CD4-positive, alpha-beta T cell (primary cell): ENCODE measurements at regions not wholly inside any gene's neighbourhood (a gene's known extent, or its start where the extent isn't known, plus 50 kb on each side); places are given as distances from the start of the nearest gene placed in this dataset.
"Not testable (repeated sequence)": the region's sequence is repeated elsewhere in the genome, so short reads cannot be mapped to it uniquely, and the experiment has no call there.

ENCODE experiments used
- ATAC-seq: fragments of 200-7000 bp; cut with Tn5 transposase; one replicate; pipeline ENCODE4 v1.10.0; 2022; ENCODE audit warnings: mild to moderate bottlenecking; ENCODE audit not compliant: poor library complexity
- CTCF ChIA-PET: fragments of 350-600 bp; sonication (Branson Sonifier 250); formaldehyde crosslinking; loops from one replicate; lab custom pipeline; 2021; ENCODE audit warnings: antibody characterized with exemption, inconsistent platforms; lab: Charles Lee
- POLR2A ChIA-PET: fragments of 350-600 bp; sonication (Branson Sonifier 250); formaldehyde crosslinking; loops from one replicate; lab custom pipeline; 2021; ENCODE audit warnings: antibody characterized with exemption, inconsistent platforms; lab: Charles Lee
- DNase-seq, 14 experiments: peaks; one replicate each; pipeline ENCODE4 v3.0.0-alpha.2; 2013 to 2020; ENCODE audit warnings: mixed read lengths in 2 of 14
- H3K27ac ChIP-seq, 2 donors: one replicate each; pipeline versions ENCODE4 v1.5.1 to v1.7.0; 2013; ENCODE audit warnings: low read length in 2 of 2, low read depth in 1 of 2, mild to moderate bottlenecking in 1 of 2
- H3K27me3 ChIP-seq, 2 experiments: 1 replicate in 1 of 2; 2 replicates in 1 of 2; pipeline versions ENCODE4 v1.6.1 to v1.7.0; 2013; ENCODE audit warnings: low read length in 2 of 2, control low read depth in 1 of 2, mild to moderate bottlenecking in 1 of 2, moderate library complexity in 1 of 2; ENCODE audit not compliant: insufficient read depth in 2 of 2, control insufficient read depth in 1 of 2
- H3K36me3 ChIP-seq: one replicate; pipeline ENCODE4 v1.6.1; 2013; ENCODE audit warnings: low read length, control low read depth; ENCODE audit not compliant: insufficient read depth
- H3K4me1 ChIP-seq: one replicate; pipeline ENCODE4 v1.6.1; 2013; ENCODE audit warnings: low read length, control low read depth; ENCODE audit not compliant: insufficient read depth
- H3K4me3 ChIP-seq: one replicate; pipeline ENCODE4 v1.5.1; 2013; ENCODE audit warnings: mild to moderate bottlenecking, low read length, moderate library complexity
- H3K9me3 ChIP-seq, 2 experiments: 1 replicate in 1 of 2; 2 replicates in 1 of 2; pipeline versions ENCODE4 v1.6.1 to v1.7.0; 2013; ENCODE audit warnings: low read length in 2 of 2, mild to moderate bottlenecking in 2 of 2, control low read depth in 1 of 2, moderate library complexity in 1 of 2; ENCODE audit not compliant: control insufficient read depth in 1 of 2, insufficient read depth in 1 of 2
- H3K27ac Mint-ChIP-seq: one replicate; pipeline ENCODE4 v1.8.0; 2020; ENCODE audit warnings: mixed read lengths
- H3K27me3 Mint-ChIP-seq: one replicate; pipeline ENCODE4 v1.8.0; 2021; ENCODE audit warnings: mixed read lengths
- H3K36me3 Mint-ChIP-seq: one replicate; pipeline ENCODE4 v1.8.0; 2021; ENCODE audit warnings: low read depth, mixed read lengths
- H3K4me1 Mint-ChIP-seq: one replicate; pipeline ENCODE4 v1.8.0; 2021; ENCODE audit warnings: low read depth, mixed read lengths
- H3K4me3 Mint-ChIP-seq: one replicate; pipeline ENCODE4 v1.8.0; 2020; ENCODE audit warnings: mild to moderate bottlenecking, mixed read lengths
- H3K9me3 Mint-ChIP-seq: one replicate; pipeline ENCODE4 v1.8.0; 2020; ENCODE audit warnings: mixed read lengths
- CTCF ChIP-seq: fragments of 200-600 bp; IDR thresholded peaks from one replicate; pipeline ENCODE4 v1.8.0; 2022; ENCODE audit warnings: antibody characterized with exemption, mild to moderate bottlenecking
- intact Hi-C, 2 experiments: fragments of 100-400 bp; cut with DNase I in 1 of 2; cut with micrococcal nuclease in 1 of 2; formaldehyde crosslinking; loops; one replicate each; pipeline versions ENCODE4 v1.15.1 to v1.9.0; 2023 to 2025; cut with DNase I, micrococcal nuclease

GRCh38 chr3:69684309-69684961 lies 54.8 kb upstream of the MITF start:
- Mint-ChIP-seq H3K9me3 (no peaks in the 10 kb centered on the region), H3K4me3 (no peak overlapping the region), H3K36me3 (no peaks in the 10 kb centered on the region), H3K27me3 (no peaks in the 10 kb centered on the region), H3K27ac (no peak overlapping the region), H3K4me1 (no peaks in the 10 kb centered on the region)
- no peak for TF ChIP-seq CTCF
- POLR2A ChIA-PET = no interaction called here
- Histone ChIP-seq H3K4me1 (no peaks in the 10 kb centered on the region), H3K4me3 (no peak overlapping the region), H3K27ac (no peak overlapping the region), H3K9me3 (no peaks in the 10 kb centered on the region), H3K27me3 (peaks cover 0 to 3% of the 10 kb centered on the region in 2 experiments), H3K36me3 (no peaks in the 10 kb centered on the region)
- intact Hi-C loops = no loop called here
- CTCF ChIA-PET = no interaction called here
- DNase-seq (no peak), ATAC-seq (no peak)

- POLR2A ChIA-PET = no interaction called here
- Mint-ChIP-seq H3K36me3 (no peaks in the 10 kb centered on the region), H3K4me1 (no peaks in the 10 kb centered on the region), H3K27ac (no peak overlapping the region), H3K9me3 (no peaks in the 10 kb centered on the region), H3K4me3 (no peak overlapping the region), H3K27me3 (no peaks in the 10 kb centered on the region)
- no peak for DNase-seq
- no peaks in the 10 kb centered on the region for H3K4me1 ChIP-seq
- H3K27ac ChIP-seq = no peak overlapping the region
- CTCF ChIA-PET = no interaction called here
- no peak overlapping the region for H3K4me3 ChIP-seq
- H3K9me3 ChIP-seq = no peaks in the 10 kb centered on the region
- no peaks in the 10 kb centered on the region for H3K36me3 ChIP-seq
- intact Hi-C loops = no loop called here
- no peak for ATAC-seq
- no peak for TF ChIP-seq CTCF
- peaks cover 0 to 3% of the 10 kb centered on the region in 2 experiments for H3K27me3 ChIP-seq
These were observed 56.0 kb upstream of the MITF start for GRCh38 chr3:69683082-69683806.

- H3K27ac Mint-ChIP-seq, H3K4me3 Mint-ChIP-seq, H3K36me3 ChIP-seq, H3K9me3 Mint-ChIP-seq, H3K9me3 ChIP-seq, H3K27me3 ChIP-seq, H3K27me3 Mint-ChIP-seq, H3K4me1 Mint-ChIP-seq, H3K4me1 ChIP-seq, ATAC-seq, H3K36me3 Mint-ChIP-seq, H3K4me3 ChIP-seq, intact Hi-C loops, CTCF ChIA-PET, DNase-seq, H3K27ac ChIP-seq: not testable (repeated sequence)
- POLR2A ChIA-PET = interaction anchor here (0.6 kb wide), 1 partner anchor 18 kb away, joined by 3 read pairs; no protein-coding TSS in a partner anchor
These were observed 61.8 kb upstream of the MITF start for GRCh38 chr3:69677456-69677855.
